CD4-positive, alpha-beta T cell (primary cell): ENCODE measurements at regions not wholly inside any gene's neighbourhood (a gene's known extent, or its start where the extent isn't known, plus 50 kb on each side); places are given as distances from the start of the nearest gene placed in this dataset.

Source experiments
- ATAC-seq: fragments of 200-7000 bp; cut with Tn5 transposase; one replicate; pipeline ENCODE4 v1.10.0; 2022; ENCODE audit warnings: mild to moderate bottlenecking; ENCODE audit not compliant: poor library complexity
- CTCF ChIA-PET: fragments of 350-600 bp; sonication (Branson Sonifier 250); formaldehyde crosslinking; loops from one replicate; lab custom pipeline; 2021; ENCODE audit warnings: antibody characterized with exemption, inconsistent platforms; lab: Charles Lee
- POLR2A ChIA-PET: fragments of 350-600 bp; sonication (Branson Sonifier 250); formaldehyde crosslinking; loops from one replicate; lab custom pipeline; 2021; ENCODE audit warnings: antibody characterized with exemption, inconsistent platforms; lab: Charles Lee
- DNase-seq, 14 experiments: peaks; one replicate each; pipeline ENCODE4 v3.0.0-alpha.2; 2013 to 2020; ENCODE audit warnings: mixed read lengths in 2 of 14
- H3K27ac ChIP-seq, 2 donors: one replicate each; pipeline versions ENCODE4 v1.5.1 to v1.7.0; 2013; ENCODE audit warnings: low read length in 2 of 2, low read depth in 1 of 2, mild to moderate bottlenecking in 1 of 2
- H3K27me3 ChIP-seq, 2 experiments: 1 replicate in 1 of 2; 2 replicates in 1 of 2; pipeline versions ENCODE4 v1.6.1 to v1.7.0; 2013; ENCODE audit warnings: low read length in 2 of 2, control low read depth in 1 of 2, mild to moderate bottlenecking in 1 of 2, moderate library complexity in 1 of 2; ENCODE audit not compliant: insufficient read depth in 2 of 2, control insufficient read depth in 1 of 2
- H3K36me3 ChIP-seq: one replicate; pipeline ENCODE4 v1.6.1; 2013; ENCODE audit warnings: low read length, control low read depth; ENCODE audit not compliant: insufficient read depth
- H3K4me1 ChIP-seq: one replicate; pipeline ENCODE4 v1.6.1; 2013; ENCODE audit warnings: low read length, control low read depth; ENCODE audit not compliant: insufficient read depth
- H3K4me3 ChIP-seq: one replicate; pipeline ENCODE4 v1.5.1; 2013; ENCODE audit warnings: mild to moderate bottlenecking, low read length, moderate library complexity
- H3K9me3 ChIP-seq, 2 experiments: 1 replicate in 1 of 2; 2 replicates in 1 of 2; pipeline versions ENCODE4 v1.6.1 to v1.7.0; 2013; ENCODE audit warnings: low read length in 2 of 2, mild to moderate bottlenecking in 2 of 2, control low read depth in 1 of 2, moderate library complexity in 1 of 2; ENCODE audit not compliant: control insufficient read depth in 1 of 2, insufficient read depth in 1 of 2
- H3K27ac Mint-ChIP-seq: one replicate; pipeline ENCODE4 v1.8.0; 2020; ENCODE audit warnings: mixed read lengths
- H3K27me3 Mint-ChIP-seq: one replicate; pipeline ENCODE4 v1.8.0; 2021; ENCODE audit warnings: mixed read lengths
- H3K36me3 Mint-ChIP-seq: one replicate; pipeline ENCODE4 v1.8.0; 2021; ENCODE audit warnings: low read depth, mixed read lengths
- H3K4me1 Mint-ChIP-seq: one replicate; pipeline ENCODE4 v1.8.0; 2021; ENCODE audit warnings: low read depth, mixed read lengths
- H3K4me3 Mint-ChIP-seq: one replicate; pipeline ENCODE4 v1.8.0; 2020; ENCODE audit warnings: mild to moderate bottlenecking, mixed read lengths
- H3K9me3 Mint-ChIP-seq: one replicate; pipeline ENCODE4 v1.8.0; 2020; ENCODE audit warnings: mixed read lengths
- intact Hi-C, 2 experiments: fragments of 100-400 bp; cut with DNase I in 1 of 2; cut with micrococcal nuclease in 1 of 2; formaldehyde crosslinking; loops; one replicate each; pipeline versions ENCODE4 v1.15.1 to v1.9.0; 2023 to 2025; cut with DNase I, micrococcal nuclease
- TF ChIP-seq, protein P1 (sequence below): fragments of 200-600 bp; IDR thresholded peaks from one replicate; pipeline ENCODE4 v1.8.0; 2022; ENCODE audit warnings: antibody characterized with exemption, mild to moderate bottlenecking

- Mint-ChIP-seq H3K27me3 (no peaks in the 10 kb centered on the region), H3K36me3 (no peaks in the 10 kb centered on the region), H3K4me3 (no peak overlapping the region), H3K9me3 (peaks cover 2% of the 10 kb centered on the region), H3K27ac (no peak overlapping the region), H3K4me1 (no peaks in the 10 kb centered on the region)
- no peak overlapping the region for H3K4me3 ChIP-seq
- H3K4me1 ChIP-seq: no peaks in the 10 kb centered on the region
- ATAC-seq (no peak), DNase-seq (no peak)
- ChIA-PET POLR2A (no interaction called here), CTCF (no interaction called here)
- no peaks in the 10 kb centered on the region for H3K27me3 ChIP-seq
- H3K36me3 ChIP-seq: no peaks in the 10 kb centered on the region
- intact Hi-C loops: no loop called here
- no peaks in the 10 kb centered on the region for H3K9me3 ChIP-seq
- no peak overlapping the region for H3K27ac ChIP-seq
- TF ChIP-seq, protein P1, sequence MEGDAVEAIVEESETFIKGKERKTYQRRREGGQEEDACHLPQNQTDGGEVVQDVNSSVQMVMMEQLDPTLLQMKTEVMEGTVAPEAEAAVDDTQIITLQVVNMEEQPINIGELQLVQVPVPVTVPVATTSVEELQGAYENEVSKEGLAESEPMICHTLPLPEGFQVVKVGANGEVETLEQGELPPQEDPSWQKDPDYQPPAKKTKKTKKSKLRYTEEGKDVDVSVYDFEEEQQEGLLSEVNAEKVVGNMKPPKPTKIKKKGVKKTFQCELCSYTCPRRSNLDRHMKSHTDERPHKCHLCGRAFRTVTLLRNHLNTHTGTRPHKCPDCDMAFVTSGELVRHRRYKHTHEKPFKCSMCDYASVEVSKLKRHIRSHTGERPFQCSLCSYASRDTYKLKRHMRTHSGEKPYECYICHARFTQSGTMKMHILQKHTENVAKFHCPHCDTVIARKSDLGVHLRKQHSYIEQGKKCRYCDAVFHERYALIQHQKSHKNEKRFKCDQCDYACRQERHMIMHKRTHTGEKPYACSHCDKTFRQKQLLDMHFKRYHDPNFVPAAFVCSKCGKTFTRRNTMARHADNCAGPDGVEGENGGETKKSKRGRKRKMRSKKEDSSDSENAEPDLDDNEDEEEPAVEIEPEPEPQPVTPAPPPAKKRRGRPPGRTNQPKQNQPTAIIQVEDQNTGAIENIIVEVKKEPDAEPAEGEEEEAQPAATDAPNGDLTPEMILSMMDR: no peak
Observed at GRCh38 chr18:38900031-38900430, 1334.4 kb upstream of the CELF4 start.

DNA sequence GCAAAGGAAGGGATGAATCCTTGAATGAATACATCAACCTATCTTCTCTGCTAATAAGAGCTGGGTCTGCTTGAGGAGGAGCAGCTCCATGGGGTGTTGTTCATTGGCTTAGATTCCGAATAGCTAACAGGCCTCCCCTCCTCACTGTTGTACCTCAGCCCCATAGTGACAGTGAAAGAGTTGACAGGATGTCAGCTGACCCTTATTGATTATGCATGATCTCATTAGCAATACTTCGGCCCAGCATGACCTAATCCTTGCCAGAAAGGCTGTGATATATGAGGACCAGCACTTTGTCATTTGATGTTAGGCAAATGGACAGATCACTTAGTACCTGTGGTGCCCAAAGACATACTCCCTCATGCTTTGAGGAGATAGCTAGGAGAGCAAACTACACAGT lies 1333.7 kb upstream of the CELF4 start:
- Histone ChIP-seq H3K4me1 (no peaks in the 10 kb centered on the region), H3K36me3 (no peaks in the 10 kb centered on the region), H3K4me3 (no peak overlapping the region), H3K27ac (no peak overlapping the region), H3K9me3 (no peaks in the 10 kb centered on the region), H3K27me3 (no peaks in the 10 kb centered on the region)
- Mint-ChIP-seq H3K4me3 (no peak overlapping the region), H3K36me3 (no peaks in the 10 kb centered on the region), H3K9me3 (peaks cover 2% of the 10 kb centered on the region), H3K27ac (no peak overlapping the region), H3K4me1 (no peaks in the 10 kb centered on the region), H3K27me3 (no peaks in the 10 kb centered on the region)
- TF ChIP-seq, protein P1: no peak
- DNase-seq: no peak
- CTCF ChIA-PET: no interaction called here
- ATAC-seq: no peak
- intact Hi-C loops: no loop called here
- POLR2A ChIA-PET: no interaction called here

GRCh38 chr18:38898167-38898566 lies 1332.6 kb upstream of the CELF4 start:
- no peaks in the 10 kb centered on the region for H3K36me3 ChIP-seq
- no peak for DNase-seq
- Mint-ChIP-seq H3K27ac (no peak overlapping the region), H3K4me3 (no peak overlapping the region), H3K4me1 (no peaks in the 10 kb centered on the region), H3K27me3 (no peaks in the 10 kb centered on the region), H3K9me3 (peaks cover 2% of the 10 kb centered on the region), H3K36me3 (no peaks in the 10 kb centered on the region)
- POLR2A ChIA-PET: no interaction called here
- H3K4me3 ChIP-seq: no peak overlapping the region
- H3K9me3 ChIP-seq: no peaks in the 10 kb centered on the region
- H3K27ac ChIP-seq: no peak overlapping the region
- no peaks in the 10 kb centered on the region for H3K4me1 ChIP-seq
- H3K27me3 ChIP-seq: no peaks in the 10 kb centered on the region
- ATAC-seq: no peak
- intact Hi-C loops: no loop called here
- CTCF ChIA-PET: no interaction called here
- TF ChIP-seq, protein P1: no peak
